Natural killer cell treated with Interleukin-12 subunit alpha and Interleukin-12 subunit beta and Interleukin-15 and Interleukin-18, amount 100 ng/mL, for 72 hours (primary cell): ENCODE measurements at regions not wholly inside any gene's neighbourhood (a gene's known extent, or its start where the extent isn't known, plus 50 kb on each side); places are given as distances from the start of the nearest gene placed in this dataset.
"Not testable (repeated sequence)": the region's sequence is repeated elsewhere in the genome, so short reads cannot be mapped to it uniquely, and the experiment has no call there.

ENCODE experiments used
- ATAC-seq, 2 donors: fragments of 150-1000 bp; cut with Tn5 transposase in 1 of 2; sonication (Bioruptor Pico), chemical (Tn5 transposase) in 1 of 2; 2 replicates each; pipeline ENCODE4 v1.10.0; 2021
- DNase-seq: peaks from one replicate; pipeline ENCODE4 v3.0.0; 2022; ENCODE audit warnings: low spot score
- H3K27ac Mint-ChIP-seq, 2 donors: 1 replicate in 1 of 2; 2 replicates in 1 of 2; pipeline ENCODE4 v1.8.0; 2022; ENCODE audit warnings: mixed read lengths in 2 of 2, mild to moderate bottlenecking in 1 of 2, moderate library complexity in 1 of 2
- H3K27me3 Mint-ChIP-seq, 2 donors: 1 replicate in 1 of 2; 2 replicates in 1 of 2; pipeline ENCODE4 v1.8.0; 2022; ENCODE audit warnings: mixed read lengths in 2 of 2
- H3K36me3 Mint-ChIP-seq: one replicate; pipeline ENCODE4 v1.8.0; 2022; ENCODE audit warnings: mixed read lengths
- H3K4me1 Mint-ChIP-seq, 2 donors: 1 replicate in 1 of 2; 2 replicates in 1 of 2; pipeline ENCODE4 v1.8.0; 2022; ENCODE audit warnings: low read depth in 2 of 2, mixed read lengths in 2 of 2, mild to moderate bottlenecking in 1 of 2
- H3K4me3 Mint-ChIP-seq: one replicate; pipeline ENCODE4 v1.8.0; 2022; ENCODE audit warnings: mixed read lengths
- H3K9me3 Mint-ChIP-seq: 2 replicates; pipeline ENCODE4 v1.8.0; 2022; ENCODE audit warnings: mixed read lengths

DNA sequence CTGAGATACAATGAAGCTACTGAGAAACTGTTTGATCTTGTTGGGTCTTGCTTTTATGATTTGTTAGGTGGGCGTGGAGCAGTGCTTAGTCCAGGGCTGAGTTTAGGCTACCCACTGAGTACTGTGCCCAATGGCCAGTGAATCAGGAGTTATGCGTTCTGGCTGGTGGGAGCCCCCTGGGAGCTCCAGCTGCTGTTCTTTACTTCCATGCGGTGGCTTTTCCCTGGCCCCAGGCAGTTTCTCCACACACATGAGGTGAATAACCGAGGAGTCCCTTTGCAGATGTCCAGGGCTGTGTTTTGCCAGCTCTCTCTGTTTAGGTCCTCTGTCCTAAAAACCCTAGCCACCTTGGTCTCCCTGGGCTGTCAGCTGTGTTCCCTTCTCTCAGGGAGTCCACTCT, 106.5 kb downstream of the KLF13 start:
- no peaks in the 10 kb centered on the region for H3K36me3 Mint-ChIP-seq
- H3K4me3 Mint-ChIP-seq: peak overlapping the region; percentile 83
- peaks cover 67% of the 10 kb centered on the region in 2 donors for H3K4me1 Mint-ChIP-seq
- H3K27ac Mint-ChIP-seq: peak overlapping the region; percentile 95 to 97
- no peaks in the 10 kb centered on the region for H3K9me3 Mint-ChIP-seq
- ATAC-seq (no peak), DNase-seq (no peak)
- no peaks in the 10 kb centered on the region for H3K27me3 Mint-ChIP-seq

DNA sequence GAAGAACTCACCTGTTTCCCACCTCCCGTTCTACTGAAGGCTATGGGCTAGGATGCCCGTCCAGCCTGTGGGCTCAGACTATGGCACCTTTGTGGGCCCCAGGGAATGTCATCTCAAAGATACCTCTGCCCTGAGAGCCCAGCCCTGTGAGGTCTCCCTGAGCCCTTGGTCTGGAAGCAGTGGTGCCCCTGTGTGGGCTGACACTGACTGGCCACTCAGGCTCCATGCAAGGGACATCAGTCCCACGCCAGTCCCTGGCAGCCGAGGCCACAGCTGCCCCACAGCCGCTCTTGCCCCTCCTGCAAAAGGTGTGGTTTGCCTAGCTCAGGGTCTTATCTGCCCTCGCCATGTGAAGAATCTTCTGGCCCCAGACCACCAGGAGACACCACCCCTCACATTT, 106.9 kb downstream of the KLF13 start:
- no peaks in the 10 kb centered on the region for H3K9me3 Mint-ChIP-seq
- peak overlapping the region; percentile 83 for H3K4me3 Mint-ChIP-seq
- H3K27ac Mint-ChIP-seq: peak overlapping the region; percentile 95 to 97
- no peaks in the 10 kb centered on the region for H3K27me3 Mint-ChIP-seq
- ATAC-seq (no peak), DNase-seq (peak; percentile 57)
- peaks cover 71 to 72% of the 10 kb centered on the region in 2 donors for H3K4me1 Mint-ChIP-seq
- no peaks in the 10 kb centered on the region for H3K36me3 Mint-ChIP-seq

DNA sequence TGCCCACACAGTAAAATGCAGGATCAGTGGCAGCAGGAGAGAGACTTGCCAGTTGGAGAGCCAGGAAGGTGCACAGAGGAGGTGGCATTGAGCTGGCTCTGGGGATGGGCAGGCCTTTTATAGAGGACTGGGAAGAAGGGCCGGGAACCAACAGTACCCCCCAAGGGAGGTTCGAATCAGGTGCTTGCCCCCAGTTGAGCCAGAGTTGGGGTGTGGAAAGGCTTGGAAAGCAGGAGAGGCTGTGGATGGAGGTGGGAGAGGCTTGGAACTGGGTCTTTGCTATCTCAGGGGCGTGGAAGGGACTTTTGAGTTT, 107.6 kb downstream of the KLF13 start:
- peaks cover 73 to 74% of the 10 kb centered on the region in 2 donors for H3K4me1 Mint-ChIP-seq
- DNase-seq: peak; percentile 62
- no peaks in the 10 kb centered on the region for H3K27me3 Mint-ChIP-seq
- no peak for ATAC-seq
- H3K9me3 Mint-ChIP-seq: no peaks in the 10 kb centered on the region
- peak overlapping the region; percentile 83 for H3K4me3 Mint-ChIP-seq
- H3K36me3 Mint-ChIP-seq: no peaks in the 10 kb centered on the region
- peak overlapping the region; percentile 95 to 97 for H3K27ac Mint-ChIP-seq

DNA sequence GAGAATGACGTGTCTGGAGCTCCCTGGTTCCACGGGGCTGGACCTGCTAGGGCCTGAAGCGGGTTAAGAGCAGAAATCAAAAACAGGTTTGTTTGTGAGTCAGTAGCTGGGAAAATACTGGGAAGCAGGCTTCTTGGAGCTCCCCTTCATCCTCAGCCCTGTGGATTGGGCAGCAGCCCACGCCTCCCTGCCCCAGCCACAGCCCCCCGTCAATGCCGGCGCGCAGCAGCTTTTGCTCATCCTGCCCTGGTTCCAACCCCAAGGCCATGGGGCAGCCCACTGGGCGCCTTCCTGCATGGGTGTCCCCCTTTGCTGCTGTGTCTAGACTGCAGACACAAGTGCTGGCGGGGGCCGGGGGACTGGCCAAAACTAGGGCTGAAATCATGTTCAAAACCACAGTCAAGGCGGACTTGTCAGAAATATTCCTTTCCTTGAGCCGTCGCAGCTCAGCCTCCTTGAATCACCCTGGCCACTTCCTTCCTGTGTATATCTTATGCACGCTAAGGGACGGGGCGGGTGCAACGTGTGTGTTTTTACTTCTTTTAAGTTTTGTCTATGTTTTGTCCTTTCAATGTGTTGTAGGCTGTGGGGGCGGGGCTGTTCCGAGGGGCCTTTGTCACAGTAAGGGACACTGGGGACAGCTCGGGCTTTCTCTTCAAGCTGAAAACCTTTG, 108.1 kb downstream of the KLF13 start:
- Mint-ChIP-seq H3K4me3 (peak overlapping the region; percentile 83), H3K9me3 (no peaks in the 10 kb centered on the region), H3K27me3 (no peaks in the 10 kb centered on the region), H3K36me3 (no peaks in the 10 kb centered on the region), H3K4me1 (peaks cover 76 to 78% of the 10 kb centered on the region in 2 donors), H3K27ac (peak overlapping the region; percentile 95 to 97)
- peak; percentile 96 for DNase-seq
- peak; percentile 86 to 87 for ATAC-seq

DNA sequence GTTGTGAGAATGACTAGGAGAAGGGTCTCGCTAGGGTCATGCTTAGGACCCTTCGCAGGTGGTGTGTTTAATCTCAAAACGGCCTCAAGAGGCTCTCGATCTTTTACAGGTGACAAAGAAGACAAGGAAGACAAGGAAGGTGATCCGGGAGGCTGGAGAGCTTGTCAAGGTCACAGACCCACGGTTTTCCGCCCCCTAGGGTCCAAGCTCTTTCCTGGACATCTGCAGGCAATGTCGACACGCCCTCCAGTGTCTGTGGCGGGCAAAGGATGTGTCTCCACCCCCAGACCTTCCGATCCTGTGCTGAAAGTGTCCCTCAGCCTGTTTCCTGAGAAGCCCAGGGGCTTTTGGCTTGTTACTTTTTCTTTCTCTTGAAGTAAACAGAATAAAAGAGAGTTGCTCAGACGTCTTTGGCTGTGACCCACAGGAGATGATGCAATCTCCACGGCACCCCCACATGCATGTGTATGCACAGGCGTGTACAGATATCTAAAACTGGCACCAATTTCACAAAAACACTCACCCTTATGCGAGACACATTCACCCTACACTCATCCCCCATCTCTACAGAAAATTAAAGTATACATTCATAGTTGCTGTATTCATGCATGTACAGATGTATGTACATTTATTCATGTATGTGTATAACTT, 108.8 kb downstream of the KLF13 start:
- ATAC-seq (peak; percentile 83 to 88), DNase-seq (peak; percentile 94)
- Mint-ChIP-seq H3K4me1 (peaks cover 73 to 75% of the 10 kb centered on the region in 2 donors), H3K9me3 (no peaks in the 10 kb centered on the region), H3K4me3 (peak overlapping the region; percentile 83), H3K36me3 (no peaks in the 10 kb centered on the region), H3K27ac (peak overlapping the region; percentile 95 to 97), H3K27me3 (no peaks in the 10 kb centered on the region)

DNA sequence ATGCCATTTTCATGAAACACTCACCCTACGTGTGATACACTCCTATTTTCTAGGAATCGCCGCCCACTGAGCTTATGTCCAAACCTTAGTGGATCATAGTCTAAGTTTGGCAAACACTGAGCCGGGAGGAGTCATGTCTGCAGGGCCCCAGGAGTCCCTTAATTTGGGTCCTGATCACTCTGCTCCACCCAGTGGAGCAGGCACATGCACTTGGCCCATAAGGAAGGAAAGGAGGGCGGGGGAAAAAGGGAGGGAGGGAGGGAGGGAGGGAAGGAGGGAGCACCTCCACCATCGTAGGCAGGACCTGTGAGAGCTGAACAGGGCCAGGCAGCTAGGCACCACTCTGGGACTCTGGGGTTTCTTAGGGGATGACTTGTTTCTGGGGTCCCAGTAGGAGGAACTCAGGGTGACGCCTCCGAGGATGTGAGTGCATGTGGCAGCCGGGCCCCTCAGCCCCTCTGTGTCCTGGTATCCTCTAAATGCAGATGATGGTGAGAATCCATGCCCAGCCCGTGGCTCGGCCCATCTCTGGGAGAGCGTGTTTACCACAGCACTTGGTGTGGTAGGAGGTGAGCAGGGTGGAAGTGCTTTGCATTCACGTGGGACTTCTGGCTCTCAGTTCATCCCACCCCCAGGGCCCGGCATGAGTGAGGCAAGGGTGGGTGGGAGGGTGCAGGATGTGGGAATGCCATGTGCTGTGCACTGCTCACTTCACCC, 109.4 kb downstream of the KLF13 start:
- DNase-seq (peak; percentile 61), ATAC-seq (peak; percentile 0 to 3)
- Mint-ChIP-seq H3K27me3 (no peaks in the 10 kb centered on the region), H3K4me3 (peak overlapping the region; percentile 83), H3K27ac (peak overlapping the region; percentile 95 to 97), H3K36me3 (no peaks in the 10 kb centered on the region), H3K9me3 (no peaks in the 10 kb centered on the region), H3K4me1 (peaks cover 72 to 78% of the 10 kb centered on the region in 2 donors)

DNA sequence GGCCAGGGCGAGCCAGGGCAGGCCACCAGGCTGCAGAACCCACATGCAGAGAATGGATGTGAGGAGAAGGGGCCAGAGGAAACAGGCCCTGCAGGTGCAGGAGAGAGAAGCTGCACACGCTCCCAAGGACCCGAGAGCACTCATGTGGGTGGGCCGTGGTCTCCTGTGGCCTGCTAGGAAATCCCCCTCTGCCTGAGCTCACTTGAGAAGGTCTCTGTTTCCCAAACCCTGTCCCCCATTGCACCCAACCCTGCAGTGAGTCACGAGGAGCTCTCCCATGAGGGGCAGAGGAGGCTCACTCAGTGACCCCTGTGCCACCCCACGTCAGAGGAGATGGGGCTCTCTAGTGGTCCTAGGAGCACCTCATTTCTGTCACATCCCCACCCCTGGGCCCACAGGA, 111.1 kb downstream of the KLF13 start:
- Mint-ChIP-seq H3K9me3 (no peaks in the 10 kb centered on the region), H3K4me3 (peak overlapping the region; percentile 44), H3K27ac (peak overlapping the region; percentile 95 to 97), H3K36me3 (no peaks in the 10 kb centered on the region), H3K4me1 (peaks cover 79 to 83% of the 10 kb centered on the region in 2 donors), H3K27me3 (no peaks in the 10 kb centered on the region)
- DNase-seq (peak; percentile 64), ATAC-seq (no peak)

DNA sequence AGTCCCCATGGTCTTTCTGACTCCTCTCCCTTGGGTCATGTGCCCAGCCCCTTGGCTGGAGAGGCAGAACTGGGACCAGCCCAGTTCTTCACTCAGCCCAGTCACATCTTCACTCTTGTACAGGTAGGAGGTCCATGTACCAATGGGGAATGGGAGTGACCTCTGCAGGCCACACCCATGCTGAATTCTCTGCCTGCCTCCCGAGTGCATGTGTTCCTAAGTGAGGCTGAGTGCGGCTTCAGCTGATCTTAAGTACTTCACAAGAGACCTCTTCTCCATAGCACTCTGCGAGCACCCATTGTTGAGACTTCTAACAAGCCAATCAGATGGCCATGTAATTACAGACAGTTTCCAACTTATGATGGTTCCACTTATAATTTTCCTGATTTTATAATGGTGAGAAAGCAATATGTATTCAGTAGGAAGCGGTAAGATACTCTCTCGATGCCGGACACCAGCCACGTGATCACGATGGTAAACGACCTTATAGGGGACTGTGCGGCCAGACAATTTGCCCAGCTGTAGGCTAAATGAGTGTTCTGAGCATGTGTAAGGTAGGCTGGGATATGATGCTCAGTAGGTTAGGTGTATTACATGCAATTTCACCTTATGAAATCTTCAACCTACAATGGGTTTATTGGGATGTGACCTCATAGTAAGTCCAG, 112.1 kb downstream of the KLF13 start:
- H3K27ac Mint-ChIP-seq: peak overlapping the region; percentile 95 to 97
- ATAC-seq (no peak), DNase-seq (no peak)
- H3K27me3 Mint-ChIP-seq: no peaks in the 10 kb centered on the region
- no peaks in the 10 kb centered on the region for H3K9me3 Mint-ChIP-seq
- peaks cover 79 to 85% of the 10 kb centered on the region in 2 donors for H3K4me1 Mint-ChIP-seq
- peaks cover under 1% of the 10 kb centered on the region for H3K36me3 Mint-ChIP-seq
- H3K4me3 Mint-ChIP-seq: peak overlapping the region; percentile 44

DNA sequence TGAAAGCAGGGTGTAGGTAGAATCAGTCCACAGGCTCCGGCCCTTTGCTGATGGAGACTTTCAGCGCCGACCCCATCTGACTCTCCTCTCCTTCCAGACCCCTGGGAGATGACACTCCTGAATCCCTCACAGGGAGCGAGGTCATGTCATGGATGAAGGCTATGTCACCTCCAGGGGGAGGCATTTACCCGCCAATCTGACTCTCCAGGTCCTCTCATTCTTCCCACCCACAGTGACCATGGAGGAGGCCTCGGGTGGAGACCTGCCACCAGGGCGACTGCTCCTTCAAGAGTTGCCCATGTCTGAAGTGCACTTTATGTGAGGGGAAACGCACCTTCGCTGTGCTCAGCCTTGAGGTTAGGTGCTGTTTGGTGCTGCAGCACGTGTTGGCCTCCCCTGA, 112.7 kb downstream of the KLF13 start:
- Mint-ChIP-seq H3K27ac (peak overlapping the region; percentile 95 to 97), H3K9me3 (no peaks in the 10 kb centered on the region), H3K27me3 (no peaks in the 10 kb centered on the region), H3K4me1 (peaks cover 78 to 85% of the 10 kb centered on the region in 2 donors), H3K4me3 (peak overlapping the region; percentile 27), H3K36me3 (peaks cover 5% of the 10 kb centered on the region)
- DNase-seq (peak; percentile 68), ATAC-seq (no peak)

DNA sequence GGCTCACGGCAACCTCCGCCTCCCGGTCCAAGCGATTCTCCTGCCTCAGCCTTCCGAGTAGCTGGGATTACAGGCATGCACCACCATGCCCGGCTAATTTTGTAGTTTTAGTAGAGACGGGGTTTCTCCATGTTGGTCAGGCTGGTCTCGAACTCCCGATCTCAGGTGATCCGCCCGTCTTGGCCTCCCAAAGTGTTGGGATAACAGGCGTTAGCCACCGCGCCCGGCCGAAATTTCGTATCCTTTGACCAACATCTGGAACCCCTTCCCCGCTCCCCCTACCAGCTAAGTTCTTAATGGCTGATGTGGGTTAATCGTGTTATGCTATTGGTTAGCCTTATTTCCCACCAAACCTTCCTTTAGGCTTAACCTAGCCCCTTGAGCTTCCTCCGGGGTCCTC, 113.6 kb downstream of the KLF13 start:
- Mint-ChIP-seq H3K27ac (peak overlapping the region; percentile 72 to 97), H3K4me3 (peak overlapping the region; percentile 79), H3K4me1 (peaks cover 77 to 83% of the 10 kb centered on the region in 2 donors)
- not testable (repeated sequence) for H3K9me3 Mint-ChIP-seq, H3K36me3 Mint-ChIP-seq, ATAC-seq, H3K27me3 Mint-ChIP-seq
- DNase-seq: peak; percentile 51

DNA sequence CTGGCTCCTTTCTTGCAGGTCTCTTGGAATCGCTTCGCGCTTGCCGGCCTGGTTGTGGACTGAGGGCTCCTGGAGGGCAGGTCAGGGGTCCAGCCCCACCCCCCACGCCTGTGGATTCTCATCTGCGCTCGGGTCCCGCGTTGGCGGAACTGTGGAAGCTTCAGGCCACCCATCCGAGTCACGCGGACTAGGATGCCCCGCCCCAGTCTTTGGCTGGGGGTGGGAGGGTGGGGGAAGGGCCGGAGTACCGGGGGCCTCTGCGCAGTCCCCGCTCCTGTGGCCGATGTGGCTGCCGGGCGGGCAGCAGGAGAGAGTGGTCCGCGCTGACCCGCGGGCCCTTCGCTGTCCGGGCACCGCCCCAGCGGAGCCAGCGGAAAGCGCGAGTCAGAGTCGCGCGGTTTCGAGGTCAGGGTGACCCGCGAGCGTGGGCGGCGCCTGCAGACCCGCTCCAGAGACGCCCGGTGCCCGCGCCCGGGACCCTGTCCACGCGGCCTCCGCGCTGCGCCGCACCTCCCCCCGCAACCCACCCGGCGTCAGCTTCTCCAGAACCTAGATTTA, 114.2 kb downstream of the KLF13 start:
- H3K27me3 Mint-ChIP-seq: no peaks in the 10 kb centered on the region
- H3K9me3 Mint-ChIP-seq: no peaks in the 10 kb centered on the region
- peak overlapping the region; percentile 72 to 97 for H3K27ac Mint-ChIP-seq
- ATAC-seq (peak; percentile 69 to 70), DNase-seq (peak; percentile 88)
- peaks cover 77 to 81% of the 10 kb centered on the region in 2 donors for H3K4me1 Mint-ChIP-seq
- H3K4me3 Mint-ChIP-seq: peak overlapping the region; percentile 79
- peaks cover 5% of the 10 kb centered on the region for H3K36me3 Mint-ChIP-seq

DNA sequence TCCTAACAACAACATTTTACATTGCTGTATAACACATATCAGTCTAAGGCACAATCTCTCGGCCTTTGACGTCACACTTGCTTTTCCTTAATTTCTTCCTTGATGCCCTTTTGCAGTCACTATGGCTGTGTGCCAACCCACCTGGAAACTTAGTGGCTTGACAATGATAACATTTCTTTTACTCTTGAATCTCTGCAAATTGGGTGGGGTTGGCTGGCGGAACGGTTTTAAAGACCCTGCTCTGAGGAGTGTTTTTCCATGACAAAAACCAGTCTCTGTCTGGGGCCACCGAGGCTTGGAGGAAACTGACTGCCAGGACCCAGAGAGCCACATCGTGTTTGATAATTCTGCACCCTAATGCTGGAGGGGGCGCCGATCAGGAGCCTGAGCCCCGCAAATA, 115.6 kb downstream of the KLF13 start:
- Mint-ChIP-seq H3K27ac (peak overlapping the region; percentile 88 to 95), H3K4me1 (peaks cover 72 to 76% of the 10 kb centered on the region in 2 donors), H3K4me3 (peak overlapping the region; percentile 79), H3K27me3 (no peaks in the 10 kb centered on the region), H3K9me3 (no peaks in the 10 kb centered on the region), H3K36me3 (peaks cover 5% of the 10 kb centered on the region)
- no peak for DNase-seq
- ATAC-seq: no peak

DNA sequence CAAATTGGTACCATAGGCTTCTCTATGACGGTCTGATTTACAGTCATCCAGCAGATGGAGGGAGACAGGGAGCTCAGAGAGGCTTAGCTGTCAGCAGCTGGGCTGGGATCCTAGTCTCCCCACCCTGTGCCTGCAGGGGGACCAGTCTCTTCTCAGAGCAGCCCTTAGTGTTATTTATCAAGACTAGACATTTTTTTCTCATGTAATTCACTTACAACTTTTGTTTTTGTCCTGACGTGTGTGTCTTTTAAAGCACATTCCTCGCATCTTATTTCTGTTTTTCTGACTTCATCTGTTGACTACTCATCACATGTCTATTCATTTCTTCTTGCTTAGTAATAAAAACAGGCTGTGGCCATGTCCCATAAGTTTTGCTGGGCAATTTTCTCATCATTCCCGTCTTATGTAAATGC, 116.1 kb downstream of the KLF13 start:
- H3K27ac Mint-ChIP-seq: peak overlapping the region; percentile 88 to 95
- H3K9me3 Mint-ChIP-seq: no peaks in the 10 kb centered on the region
- H3K4me1 Mint-ChIP-seq: peaks cover 68 to 72% of the 10 kb centered on the region in 2 donors
- no peaks in the 10 kb centered on the region for H3K27me3 Mint-ChIP-seq
- H3K36me3 Mint-ChIP-seq: peaks cover 5% of the 10 kb centered on the region
- peak; percentile 23 for DNase-seq
- no peak for ATAC-seq
- H3K4me3 Mint-ChIP-seq: peak overlapping the region; percentile 79
